Esophagus squamous epithelium (tissue), 4 donors: ENCODE measurements at regions not wholly inside any gene's neighbourhood (a gene's known extent, or its start where the extent isn't known, plus 50 kb on each side); places are given as distances from the start of the nearest gene placed in this dataset.

Experiments
- CTCF ChIP-seq, 6 experiments: fragments of 450-650 bp in 4 of 6; fragments of 200-600 bp in 2 of 6; sonication (generic) in 2 of 6; IDR thresholded peaks; one replicate each; pipeline ENCODE4 v1.5.1; 2016 to 2019; ENCODE audit warnings: antibody characterized with exemption in 6 of 6, mild to moderate bottlenecking in 4 of 6, moderate library complexity in 4 of 6
- POLR2A ChIP-seq, 4 donors: fragments of 450-650 bp; IDR thresholded peaks; one replicate each; pipeline ENCODE4 v1.6.1; 2017; ENCODE audit warnings: antibody characterized with exemption in 4 of 4, mild to moderate bottlenecking in 4 of 4, moderate library complexity in 3 of 4

GRCh38 chr3:10683106-10683505 lies 132.9 kb upstream of the SLC6A11 start:
- no peak for TF ChIP-seq POLR2A (IDR thresholded peaks at IDR 0.05)
- TF ChIP-seq CTCF (IDR thresholded peaks at IDR 0.05): no peak
